NCI-H2227 (cell line): ENCODE measurements at regions not wholly inside any gene's neighbourhood (a gene's known extent, or its start where the extent isn't known, plus 50 kb on each side); places are given as distances from the start of the nearest gene placed in this dataset.

ENCODE experiments used
- DNase-seq: peaks from one replicate; lab custom pipeline; 2025; ENCODE audit not compliant: unreplicated experiment; lab: John Stamatoyannopoulos, UW

GRCh38 chr3:113094337-113095221 is 103.8 kb downstream of the GTPBP8 start:
- no peak for DNase-seq

- no peak for DNase-seq
These were observed 105.6 kb downstream of the GTPBP8 start for GRCh38 chr3:113096188-113096892.

DNA sequence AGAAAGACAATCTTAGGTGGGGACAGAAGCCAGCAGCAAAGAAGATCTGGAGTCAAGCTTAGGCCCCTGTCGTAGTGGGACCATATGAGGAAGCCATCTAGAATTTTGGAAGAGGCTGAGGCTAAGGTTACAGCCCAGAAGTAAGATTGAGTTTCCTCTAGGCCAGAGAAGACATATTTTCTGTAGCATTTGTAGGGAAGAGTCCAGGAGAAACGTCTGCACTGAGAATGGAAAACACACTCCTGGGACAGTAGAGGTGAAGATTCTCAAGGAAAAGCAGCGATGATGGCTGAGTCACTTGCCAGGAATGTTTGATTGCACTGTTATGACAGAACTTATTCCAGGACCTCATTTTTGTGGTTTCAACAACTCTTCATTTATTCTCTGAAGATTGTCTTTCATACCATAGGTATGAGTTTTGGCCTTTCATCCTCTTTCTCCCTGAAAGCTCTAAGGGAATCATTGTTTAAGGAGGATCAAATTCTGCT is 107.2 kb downstream of the GTPBP8 start:
- DNase-seq: no peak

DNA sequence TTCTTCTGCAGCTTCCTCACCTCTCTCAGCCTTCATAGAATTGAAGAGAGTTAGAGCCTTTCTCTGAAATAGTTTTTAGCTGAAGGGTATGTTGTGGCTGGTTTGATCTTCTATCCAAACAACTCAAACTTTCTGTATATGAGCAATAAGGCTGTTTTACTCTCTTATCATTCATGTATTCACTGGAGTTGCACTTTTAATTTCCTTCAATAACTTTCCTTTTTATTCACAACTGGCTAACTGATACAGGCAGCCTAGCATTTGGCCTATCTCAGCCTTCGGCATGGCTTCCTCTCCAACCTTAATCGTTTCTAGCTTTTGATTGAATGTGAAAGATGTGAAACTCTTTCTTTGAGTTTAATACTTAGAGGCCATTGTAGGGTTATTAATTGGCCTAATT is 109.3 kb downstream of the GTPBP8 start:
- no peak for DNase-seq

DNA sequence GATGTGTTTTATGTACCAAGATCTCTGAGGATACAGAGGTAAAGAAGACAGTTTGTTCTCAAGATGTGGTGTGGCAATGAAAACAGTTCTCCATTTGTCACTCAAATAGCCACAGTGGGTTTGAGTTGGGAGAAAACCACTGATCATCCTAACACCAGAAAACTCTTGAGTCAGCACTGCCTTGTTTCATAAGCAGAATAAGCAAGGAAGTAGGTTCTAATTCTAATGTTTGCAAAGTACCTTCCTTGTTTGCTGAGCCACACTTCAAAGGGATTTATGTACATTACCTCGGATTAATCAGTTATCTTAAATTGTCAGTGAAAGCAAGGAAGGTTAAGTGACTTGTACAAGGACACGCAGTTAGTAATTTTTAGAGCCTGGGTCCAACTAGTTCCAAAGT is 107.8 kb upstream of the BOC start:
- DNase-seq: no peak

- no peak for DNase-seq
These were observed 106.8 kb upstream of the BOC start for GRCh38 chr3:113104357-113105092.

GRCh38 chr3:113105093-113105449 is 106.3 kb upstream of the BOC start:
- no peak for DNase-seq

GRCh38 chr3:113105966-113106660 is 105.2 kb upstream of the BOC start:
- no peak for DNase-seq

DNA sequence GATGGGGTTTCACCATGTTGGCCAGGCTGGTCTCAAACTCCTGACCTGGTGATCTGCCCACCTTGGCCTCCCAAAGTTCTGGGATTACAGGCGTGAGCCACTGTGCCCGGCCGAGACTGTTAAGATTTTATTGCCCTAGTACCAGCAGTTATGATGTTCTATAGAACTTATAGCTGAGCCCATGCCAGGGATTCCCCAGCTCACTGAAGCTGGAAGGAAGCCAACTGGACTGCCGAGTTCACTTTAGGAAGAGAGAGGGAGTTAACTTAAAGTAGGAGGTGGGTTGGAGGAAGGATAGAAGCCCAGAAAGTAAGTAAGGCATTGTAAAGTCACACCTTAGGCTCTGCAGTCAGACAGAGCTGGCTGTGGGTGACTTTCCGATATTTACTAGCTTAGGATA is 101.1 kb upstream of the BOC start:
- DNase-seq: no peak

GRCh38 chr3:113111011-113111707 is 100.2 kb upstream of the BOC start:
- no peak for DNase-seq

DNA sequence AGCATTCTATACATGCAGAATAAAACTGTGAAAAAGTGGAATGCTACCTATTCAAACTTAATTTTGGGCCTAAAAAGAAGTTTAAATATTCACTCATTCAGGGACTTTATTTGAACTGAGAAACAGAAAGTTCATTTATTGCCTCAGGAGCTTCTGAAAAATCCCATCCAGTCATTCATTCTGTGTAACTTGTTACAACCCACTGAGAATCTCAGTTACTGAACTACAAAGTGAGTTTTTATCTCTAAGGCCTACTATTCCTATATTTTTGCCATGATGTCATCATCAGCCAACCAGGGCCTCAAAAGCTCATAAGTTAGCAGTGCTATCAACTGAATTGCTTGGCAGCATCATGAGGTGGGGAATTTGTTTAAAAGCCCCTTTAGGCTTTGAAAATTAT is 98.0 kb upstream of the BOC start:
- no peak for DNase-seq

DNA sequence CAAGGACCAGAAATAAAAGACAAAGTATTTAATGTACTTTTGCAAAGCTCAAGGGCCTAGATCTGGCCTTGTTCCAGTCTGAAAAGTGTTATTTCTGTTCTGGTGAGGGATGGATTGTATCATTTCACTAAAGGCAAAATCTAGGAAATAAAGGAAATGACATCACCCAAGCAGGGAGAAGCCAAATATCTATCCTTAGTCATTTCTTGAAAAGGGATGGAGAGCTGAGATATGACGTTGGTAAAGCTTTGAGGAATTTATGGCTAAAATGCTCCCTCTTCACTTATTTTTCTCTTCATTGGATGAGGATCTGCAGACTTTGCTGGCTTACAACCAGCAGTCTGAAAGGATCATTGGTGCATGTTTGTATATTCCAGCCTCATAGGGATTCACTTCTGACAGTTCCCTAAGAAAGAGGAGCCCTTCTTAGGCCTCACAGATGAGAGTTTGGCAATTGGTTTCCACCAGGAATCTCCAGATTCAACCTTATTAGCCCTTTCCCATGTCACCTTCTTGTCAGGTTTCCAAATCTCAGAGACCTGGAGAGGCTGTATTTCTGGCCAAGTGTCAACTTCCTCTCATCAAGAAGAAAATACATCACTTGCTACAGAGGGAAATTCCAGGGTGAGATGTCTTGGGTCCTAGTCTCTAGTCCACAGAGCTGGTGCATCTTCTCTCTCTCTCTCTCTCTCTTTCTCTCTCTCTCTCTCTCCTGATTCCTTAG is 93.7 kb upstream of the BOC start:
- no peak for DNase-seq

DNA sequence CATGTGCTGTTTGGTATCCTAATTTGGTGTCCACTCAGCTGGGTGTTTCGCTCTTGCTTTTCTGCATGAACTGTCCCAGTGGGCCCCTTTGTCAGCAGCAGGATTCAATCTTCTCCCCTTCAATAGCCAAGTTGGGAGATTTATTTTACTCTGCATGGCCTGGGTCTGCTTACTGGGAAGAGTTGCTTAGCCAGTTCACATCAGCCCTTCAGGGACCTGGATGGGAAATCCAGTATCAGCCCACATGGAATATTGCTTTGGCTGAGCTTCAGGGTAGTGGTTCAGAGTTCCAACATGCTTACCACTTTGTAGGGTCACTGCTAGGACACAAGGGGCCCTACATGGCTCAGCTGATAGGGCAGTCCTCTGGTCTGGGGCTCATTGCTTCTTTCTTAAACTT is 93.0 kb upstream of the BOC start:
- DNase-seq: no peak

DNA sequence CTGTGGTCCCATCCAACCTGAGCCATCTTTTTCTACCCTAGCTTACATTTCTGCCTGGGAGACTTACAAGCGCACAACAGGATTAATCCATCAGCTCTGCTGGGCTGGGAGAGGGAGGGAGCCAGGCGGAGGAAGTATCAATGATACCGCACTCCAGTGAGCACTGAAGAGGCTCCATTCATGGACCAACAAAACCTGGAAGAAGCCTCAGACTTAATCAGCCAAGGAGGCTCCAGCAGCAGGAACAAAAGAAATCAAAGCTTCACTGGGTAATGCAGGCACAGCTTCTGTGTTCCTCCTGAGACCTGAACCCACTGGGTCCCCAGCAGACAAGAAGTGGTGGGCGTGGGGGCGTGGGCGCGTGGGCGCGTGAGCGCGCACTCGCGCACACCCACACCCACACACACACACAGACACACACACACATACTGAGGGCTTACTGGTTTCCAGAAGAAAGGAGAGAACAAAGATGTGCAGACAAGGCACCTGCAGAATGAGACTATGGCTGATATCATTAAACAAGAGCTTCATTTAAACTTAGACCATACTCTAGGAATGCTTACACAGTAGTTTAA is 87.0 kb upstream of the BOC start:
- no peak for DNase-seq

DNA sequence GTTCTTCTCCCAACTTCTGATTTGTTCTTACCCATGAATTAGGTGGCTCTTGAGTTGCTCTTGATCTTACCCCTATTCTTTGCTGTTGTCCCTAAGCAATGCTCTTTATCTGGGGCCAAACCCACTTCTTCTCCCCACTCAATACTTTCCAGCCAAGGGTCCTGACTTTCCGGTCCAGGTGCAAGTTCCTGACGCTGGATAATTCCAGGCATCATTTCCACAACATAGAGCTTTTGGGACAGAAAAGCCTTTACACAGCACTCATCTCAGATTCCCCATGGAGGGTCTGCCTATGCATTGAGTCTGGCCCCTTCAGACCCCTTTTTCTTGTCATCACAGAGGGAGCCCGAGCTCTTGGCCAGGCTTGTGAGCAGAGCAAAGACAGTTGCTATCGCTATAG is 85.4 kb upstream of the BOC start:
- DNase-seq: no peak

- no peak for DNase-seq
These were observed 82.9 kb upstream of the BOC start for GRCh38 chr3:113128386-113129015.

- no peak for DNase-seq
These were observed 82.2 kb upstream of the BOC start for GRCh38 chr3:113129168-113129567.

DNA sequence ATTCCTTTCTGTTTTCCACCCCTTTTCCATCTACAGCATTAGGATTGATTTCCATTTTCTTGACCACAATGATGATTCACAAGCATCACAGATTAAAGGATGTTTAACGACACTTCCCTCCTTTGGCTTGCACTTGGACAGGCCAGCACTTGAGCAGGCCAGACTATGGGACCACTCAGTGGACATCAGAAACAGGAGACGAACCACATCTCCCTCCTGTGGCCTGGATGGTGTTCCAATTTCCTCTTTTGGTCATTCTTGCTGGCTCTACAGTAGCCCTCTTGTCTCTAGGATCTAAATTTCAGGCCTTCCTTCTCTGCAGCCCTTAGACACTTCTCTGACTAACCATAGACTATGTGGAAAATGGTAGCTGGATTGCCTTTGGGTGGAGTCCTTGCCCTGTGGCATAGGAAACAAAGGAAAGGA is 78.8 kb upstream of the BOC start:
- no peak for DNase-seq

DNA sequence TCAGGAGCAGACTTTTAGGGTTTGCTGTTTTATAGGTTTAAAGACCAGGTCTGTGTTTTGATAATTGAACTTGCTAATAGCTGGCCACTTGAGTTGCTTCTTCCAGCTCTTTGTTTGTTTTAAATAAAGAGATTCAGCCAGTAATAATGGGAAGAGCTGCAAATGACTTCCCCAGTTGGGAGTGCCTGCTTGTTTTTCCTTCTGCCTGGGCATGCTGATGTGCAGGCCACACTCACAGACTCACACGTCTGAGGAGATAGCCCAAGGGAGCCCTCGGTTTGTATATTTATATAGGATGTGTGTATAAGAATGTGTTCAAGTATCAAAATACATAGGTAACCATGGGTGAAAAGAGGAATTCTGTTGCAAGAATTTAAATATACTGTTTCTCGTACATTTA is 78.2 kb upstream of the BOC start:
- no peak for DNase-seq
